Activated CD4-positive, alpha-beta T cell treated with anti-CD3 and anti-CD28 coated beads, Interleukin-2, amount 10 ng/mL, durations not matched to agents 24 days and 14 days (primary cell): ENCODE measurements at regions not wholly inside any gene's neighbourhood (a gene's known extent, or its start where the extent isn't known, plus 50 kb on each side); places are given as distances from the start of the nearest gene placed in this dataset.
"Not testable (repeated sequence)": the region's sequence is repeated elsewhere in the genome, so short reads cannot be mapped to it uniquely, and the experiment has no call there.

Source experiments
- DNase-seq: peaks from one replicate; pipeline ENCODE4 v3.0.0; 2022
- H3K27ac Mint-ChIP-seq: one replicate; pipeline ENCODE4 v1.8.0; 2022; ENCODE audit warnings: mild to moderate bottlenecking, mixed read lengths
- H3K27me3 Mint-ChIP-seq: one replicate; pipeline ENCODE4 v1.8.0; 2022; ENCODE audit warnings: mixed read lengths
- H3K36me3 Mint-ChIP-seq: one replicate; pipeline ENCODE4 v1.8.0; 2022; ENCODE audit warnings: low read depth, mild to moderate bottlenecking, mixed read lengths
- H3K4me1 Mint-ChIP-seq: one replicate; pipeline ENCODE4 v1.8.0; 2021; ENCODE audit warnings: mixed read lengths
- H3K4me3 Mint-ChIP-seq: one replicate; pipeline ENCODE4 v1.8.0; 2022; ENCODE audit warnings: mild to moderate bottlenecking, moderate library complexity, mixed read lengths
- H3K9me3 Mint-ChIP-seq: one replicate; pipeline ENCODE4 v1.8.0; 2021; ENCODE audit warnings: mixed read lengths
- intact Hi-C: fragments of 100-400 bp; cut with micrococcal nuclease; formaldehyde crosslinking; loops from one replicate; pipeline ENCODE4 v1.15.1; 2023

GRCh38 chr22:15583007-15583406, 55.0 kb downstream of the OR11H1 start:
- H3K36me3 Mint-ChIP-seq, H3K27me3 Mint-ChIP-seq, H3K4me1 Mint-ChIP-seq, intact Hi-C loops, H3K27ac Mint-ChIP-seq, H3K9me3 Mint-ChIP-seq, DNase-seq, H3K4me3 Mint-ChIP-seq: not testable (repeated sequence)

GRCh38 chr22:15602199-15602598, 74.2 kb downstream of the OR11H1 start:
- H3K36me3 Mint-ChIP-seq, H3K4me3 Mint-ChIP-seq, H3K27me3 Mint-ChIP-seq, DNase-seq, intact Hi-C loops, H3K27ac Mint-ChIP-seq, H3K9me3 Mint-ChIP-seq, H3K4me1 Mint-ChIP-seq: not testable (repeated sequence)

DNA sequence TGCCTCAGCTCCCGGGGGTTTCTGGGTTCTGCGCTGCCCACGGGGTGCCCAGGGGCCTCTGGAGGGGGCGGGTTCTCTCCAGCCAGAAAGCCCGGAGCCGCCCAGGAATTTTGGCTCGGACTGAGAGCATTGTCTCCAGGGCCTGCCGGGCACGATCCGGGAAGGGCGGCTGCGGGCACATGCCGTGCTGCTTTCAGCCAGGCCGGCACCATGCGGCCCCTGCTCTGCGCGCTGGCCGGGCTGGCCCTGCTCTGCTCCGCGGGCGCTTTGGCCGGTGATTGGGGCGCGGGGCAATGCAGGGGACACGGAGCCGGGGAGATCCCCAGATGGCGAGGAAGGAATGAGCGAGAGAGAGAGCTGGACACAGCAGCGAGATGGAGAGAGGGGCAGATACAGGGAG, 75.1 kb downstream of the OR11H1 start:
- intact Hi-C loops, DNase-seq, H3K4me1 Mint-ChIP-seq, H3K27me3 Mint-ChIP-seq, H3K9me3 Mint-ChIP-seq, H3K27ac Mint-ChIP-seq, H3K4me3 Mint-ChIP-seq, H3K36me3 Mint-ChIP-seq: not testable (repeated sequence)

DNA sequence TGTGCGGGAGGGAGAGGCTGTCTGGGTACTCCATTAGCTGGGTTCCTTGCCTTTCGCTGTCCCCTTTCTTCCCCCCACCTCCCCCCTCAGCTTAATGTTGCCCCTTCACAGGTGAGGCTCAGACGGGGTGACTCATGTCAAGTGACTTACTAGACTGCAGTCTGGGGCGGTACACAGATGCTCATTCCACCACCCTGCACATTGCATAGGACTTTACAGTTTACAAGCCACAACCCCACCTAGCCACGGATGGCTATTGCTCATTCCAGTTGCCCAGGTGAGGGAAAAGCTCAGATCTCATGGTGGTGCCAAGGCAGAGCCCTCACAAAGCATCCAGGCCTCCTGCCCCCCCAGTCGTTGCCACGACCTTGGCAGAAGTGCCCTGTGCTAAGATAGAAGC, 76.2 kb downstream of the OR11H1 start:
- H3K4me3 Mint-ChIP-seq, H3K27ac Mint-ChIP-seq, H3K36me3 Mint-ChIP-seq, DNase-seq, H3K27me3 Mint-ChIP-seq, intact Hi-C loops, H3K4me1 Mint-ChIP-seq, H3K9me3 Mint-ChIP-seq: not testable (repeated sequence)

GRCh38 chr22:15604679-15605078, 76.7 kb downstream of the OR11H1 start:
- DNase-seq, intact Hi-C loops, H3K27me3 Mint-ChIP-seq, H3K9me3 Mint-ChIP-seq, H3K4me3 Mint-ChIP-seq, H3K27ac Mint-ChIP-seq, H3K4me1 Mint-ChIP-seq, H3K36me3 Mint-ChIP-seq: not testable (repeated sequence)

- H3K4me3 Mint-ChIP-seq, H3K4me1 Mint-ChIP-seq, intact Hi-C loops, H3K9me3 Mint-ChIP-seq, H3K27ac Mint-ChIP-seq, DNase-seq, H3K27me3 Mint-ChIP-seq, H3K36me3 Mint-ChIP-seq: not testable (repeated sequence)
Observed at GRCh38 chr22:15612906-15613305, 76.9 kb upstream of the POTEH start.

DNA sequence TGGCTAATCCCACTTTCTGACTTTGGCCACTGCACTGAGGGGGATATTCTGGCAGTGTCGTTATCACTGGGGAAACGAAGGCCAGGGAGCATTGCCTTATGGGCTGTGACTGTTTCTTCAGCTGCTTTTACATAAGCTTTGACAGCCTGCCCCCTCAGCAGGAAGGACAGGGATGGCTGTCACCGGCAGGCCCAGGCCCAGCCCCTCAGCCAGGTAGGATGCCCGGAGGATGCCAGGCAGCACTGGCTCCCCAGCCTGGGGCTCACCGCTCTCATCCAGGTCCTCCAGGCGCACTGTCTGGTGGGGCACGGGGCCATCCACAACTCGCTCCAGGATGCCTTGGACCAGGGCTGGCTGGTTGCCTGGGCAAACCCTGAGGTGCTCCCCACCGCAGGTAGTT, 74.7 kb upstream of the POTEH start:
- H3K4me1 Mint-ChIP-seq, H3K9me3 Mint-ChIP-seq: not testable (repeated sequence)

GRCh38 chr22:15628224-15628623, 61.6 kb upstream of the POTEH start:
- H3K9me3 Mint-ChIP-seq, H3K27ac Mint-ChIP-seq, H3K36me3 Mint-ChIP-seq, DNase-seq, H3K27me3 Mint-ChIP-seq, H3K4me1 Mint-ChIP-seq, intact Hi-C loops, H3K4me3 Mint-ChIP-seq: not testable (repeated sequence)

More for the DNA sequence above, 74.7 kb upstream of the POTEH start:
- H3K4me3 Mint-ChIP-seq, intact Hi-C loops, H3K36me3 Mint-ChIP-seq, H3K27ac Mint-ChIP-seq, DNase-seq, H3K27me3 Mint-ChIP-seq: not testable (repeated sequence)

- not testable (repeated sequence) for H3K4me3 Mint-ChIP-seq, H3K27me3 Mint-ChIP-seq, H3K9me3 Mint-ChIP-seq
Observed at GRCh38 chr22:15636765-15637164, 53.1 kb upstream of the POTEH start.

GRCh38 chr22:15637471-15637870, 52.4 kb upstream of the POTEH start:
- H3K4me1 Mint-ChIP-seq, H3K9me3 Mint-ChIP-seq, H3K4me3 Mint-ChIP-seq, H3K27ac Mint-ChIP-seq, H3K36me3 Mint-ChIP-seq, H3K27me3 Mint-ChIP-seq, intact Hi-C loops: not testable (repeated sequence)
- peak; percentile 3 for DNase-seq

More at GRCh38 chr22:15636765-15637164, 53.1 kb upstream of the POTEH start:
- H3K36me3 Mint-ChIP-seq, H3K4me1 Mint-ChIP-seq, H3K27ac Mint-ChIP-seq, intact Hi-C loops: not testable (repeated sequence)
- peak; percentile 9 for DNase-seq

- H3K27ac Mint-ChIP-seq, H3K9me3 Mint-ChIP-seq, H3K36me3 Mint-ChIP-seq, H3K4me1 Mint-ChIP-seq, DNase-seq, intact Hi-C loops, H3K27me3 Mint-ChIP-seq, H3K4me3 Mint-ChIP-seq: not testable (repeated sequence)
Observed at GRCh38 chr22:15637886-15638285, 51.9 kb upstream of the POTEH start.
